NCI-H526 (cell line): ENCODE measurements at regions not wholly inside any gene's neighbourhood (a gene's known extent, or its start where the extent isn't known, plus 50 kb on each side); places are given as distances from the start of the nearest gene placed in this dataset.

Experiments used
- DNase-seq, 2 experiments: peaks; one replicate each; lab custom pipeline; 2025; lab: John Stamatoyannopoulos, UW

- no peak for DNase-seq
Measured at GRCh38 chr6:90435207-90435899, 138.7 kb upstream of the BACH2 start.

DNA sequence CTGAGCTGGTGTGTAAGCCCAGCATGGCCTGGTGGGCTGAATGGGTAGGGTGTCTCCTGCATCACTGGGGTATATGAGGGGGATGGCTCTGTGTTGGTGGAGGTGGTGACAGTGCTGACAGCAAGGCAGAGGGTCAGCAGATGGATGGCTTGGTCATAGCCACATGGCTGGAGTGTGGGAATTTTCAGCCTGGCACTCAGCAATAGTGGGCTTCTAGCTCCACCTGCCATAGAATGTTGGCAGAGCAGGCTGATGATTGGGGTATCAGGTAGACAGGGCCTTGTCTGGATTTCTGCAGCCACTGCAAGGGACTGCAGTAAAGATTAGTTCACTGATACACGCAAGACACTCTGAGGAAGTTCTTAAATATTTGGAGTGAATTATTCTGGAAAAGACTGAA is 137.5 kb upstream of the BACH2 start:
- no peak for DNase-seq

DNA sequence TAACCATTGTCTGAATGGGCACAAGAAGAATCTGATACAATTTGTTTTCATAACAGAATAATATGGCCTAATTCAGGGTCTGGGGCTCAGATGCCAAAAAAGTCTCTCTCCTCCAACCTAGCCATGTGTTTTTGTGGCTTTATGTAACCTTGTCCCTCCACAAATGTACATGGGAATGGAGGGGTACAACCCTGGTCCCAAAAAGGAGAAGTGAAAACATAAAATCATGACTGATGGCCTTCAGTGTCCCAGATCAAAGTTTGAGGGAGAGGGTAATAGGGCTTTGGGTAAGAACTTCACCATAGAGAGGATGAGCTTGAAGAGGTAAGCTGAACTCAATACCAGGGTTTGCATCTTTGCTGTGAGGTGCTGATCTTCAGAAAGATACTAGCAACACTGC is 136.3 kb upstream of the BACH2 start:
- no peak for DNase-seq

DNA sequence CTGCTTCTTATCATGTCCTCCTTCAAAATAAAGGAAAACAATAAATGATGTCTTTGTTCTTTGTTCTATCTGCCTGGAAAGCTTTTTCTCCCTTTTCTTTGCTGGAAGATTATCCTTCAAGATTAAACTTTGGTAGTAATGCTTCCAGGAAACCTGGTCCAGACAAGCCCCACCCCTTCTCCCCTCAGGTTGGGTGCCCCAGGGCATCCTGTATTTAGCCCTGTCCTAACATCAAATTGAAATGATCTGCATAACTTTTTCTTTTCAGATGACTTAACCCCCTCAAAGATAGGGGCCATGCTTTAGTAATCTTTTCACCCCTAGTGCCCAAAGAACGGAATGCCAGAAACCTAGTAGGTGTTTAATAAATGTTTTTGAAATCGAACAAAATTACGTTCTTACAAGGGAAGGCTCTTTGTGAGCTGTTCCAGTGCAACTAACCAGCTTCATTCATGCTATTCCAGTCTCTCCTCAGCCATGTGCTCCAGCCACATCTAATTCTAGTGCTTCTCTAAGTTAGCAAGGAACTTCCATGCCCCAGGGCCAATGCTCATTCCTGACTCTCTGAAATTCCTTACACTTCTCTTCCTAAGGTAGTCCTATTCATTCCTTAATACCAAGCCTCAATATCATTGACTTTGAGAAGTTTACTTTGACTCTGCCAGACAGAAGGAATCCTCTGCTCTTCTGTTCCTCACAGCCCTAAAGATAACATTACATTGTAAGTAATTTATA is 135.6 kb upstream of the BACH2 start:
- no peak for DNase-seq

DNA sequence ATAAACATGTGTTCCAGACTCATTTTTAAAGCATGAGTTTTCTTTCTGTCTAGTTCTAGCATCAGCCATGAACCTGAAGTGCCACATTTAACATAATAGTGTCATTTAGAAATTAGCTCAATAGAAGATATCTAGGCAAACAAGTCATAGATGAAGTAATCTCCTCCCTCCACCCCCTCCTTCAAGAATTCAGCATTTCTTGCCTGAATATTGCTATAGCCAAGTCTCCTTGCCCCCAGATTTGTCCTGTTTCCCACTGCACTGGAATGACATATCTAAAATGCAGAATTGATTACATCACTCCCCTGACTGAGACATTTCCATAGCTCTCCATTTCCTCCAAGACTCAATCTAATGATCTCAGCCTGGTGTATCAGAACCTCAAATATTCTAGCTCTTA is 134.9 kb upstream of the BACH2 start:
- no peak for DNase-seq

GRCh38 chr6:90429713-90430112 is 133.1 kb upstream of the BACH2 start:
- no peak for DNase-seq

DNA sequence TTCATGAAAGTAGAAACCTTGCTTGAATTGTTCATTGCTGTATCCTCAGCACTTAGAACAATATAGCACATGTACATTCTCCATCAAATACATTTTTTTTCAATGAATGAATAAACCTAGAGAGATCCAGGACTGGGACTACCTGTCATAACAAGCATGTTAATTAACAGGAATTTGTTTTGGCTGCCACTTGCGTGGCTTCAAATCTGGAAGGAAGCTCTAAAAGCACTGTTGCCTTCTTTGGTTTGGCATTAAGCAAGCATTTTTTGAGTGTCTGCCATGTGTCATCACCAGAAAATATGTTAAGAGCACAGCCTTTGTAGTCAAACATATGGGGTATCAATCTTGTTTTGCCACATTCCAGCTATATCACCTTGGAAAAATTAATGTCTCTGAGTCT is 131.9 kb upstream of the BACH2 start:
- DNase-seq: no peak

- no peak for DNase-seq
Measured at GRCh38 chr6:90425161-90425641, 128.6 kb upstream of the BACH2 start.

GRCh38 chr6:90424580-90424979 is 127.9 kb upstream of the BACH2 start:
- DNase-seq: no peak

DNA sequence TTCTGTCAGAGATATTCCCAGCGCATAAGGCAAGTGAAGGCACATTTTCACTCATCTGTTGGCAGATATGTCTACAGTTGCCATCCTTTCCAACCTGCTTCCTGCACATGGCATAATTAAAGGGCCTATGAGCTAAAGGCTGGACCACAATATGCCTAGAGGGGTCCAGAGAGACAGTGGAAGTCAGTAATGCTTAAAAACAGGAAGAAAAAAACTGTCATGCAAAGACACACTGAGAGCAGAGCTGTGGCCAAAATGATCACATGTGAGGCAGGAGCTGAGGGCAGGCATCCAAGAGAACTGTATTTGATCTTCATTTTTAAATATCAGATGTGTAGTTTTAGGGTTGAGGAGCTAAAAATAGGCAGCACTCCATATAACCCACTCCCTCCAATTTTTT is 125.0 kb upstream of the BACH2 start:
- DNase-seq: no peak

DNA sequence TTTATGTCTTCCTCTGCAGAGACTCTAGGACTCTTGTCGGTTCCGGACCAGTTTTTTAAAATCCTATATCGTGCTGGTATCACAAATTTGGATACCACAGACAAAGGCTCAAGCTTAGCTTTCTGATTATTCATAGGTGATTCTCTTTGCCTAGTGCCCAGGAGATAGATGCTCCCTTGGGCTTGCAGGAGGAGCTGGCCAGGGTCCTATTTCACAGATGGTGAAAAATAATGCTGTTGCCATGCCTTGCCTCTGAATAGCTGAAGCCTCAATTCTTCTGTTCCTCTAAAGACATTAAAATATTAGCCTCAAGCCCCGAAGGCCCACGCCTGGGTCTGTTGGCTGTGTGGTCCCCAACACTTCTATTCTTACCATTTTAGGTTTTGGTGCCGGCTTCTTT is 123.9 kb upstream of the BACH2 start:
- DNase-seq: no peak

- DNase-seq: no peak
Measured at GRCh38 chr6:90417385-90417784, 120.7 kb upstream of the BACH2 start.

DNA sequence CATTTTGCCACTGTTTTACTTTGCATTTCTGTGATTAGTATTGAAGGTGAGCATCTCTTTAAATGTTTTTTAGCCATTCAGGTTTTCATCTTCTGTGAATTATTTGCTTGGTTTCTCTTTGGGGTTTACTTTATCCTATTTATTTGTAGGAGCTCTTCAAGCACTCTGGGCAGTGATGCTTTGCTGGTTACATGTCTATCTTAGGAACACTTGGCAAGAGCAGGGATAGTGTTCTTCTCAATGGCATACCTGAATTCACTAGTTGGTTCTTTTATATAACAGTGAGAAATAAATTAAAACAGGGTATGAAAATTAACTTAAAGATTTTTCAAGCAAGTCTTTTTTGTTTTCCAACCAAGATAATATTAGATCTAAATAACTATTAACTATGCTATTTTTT is 119.7 kb upstream of the BACH2 start:
- no peak for DNase-seq

DNA sequence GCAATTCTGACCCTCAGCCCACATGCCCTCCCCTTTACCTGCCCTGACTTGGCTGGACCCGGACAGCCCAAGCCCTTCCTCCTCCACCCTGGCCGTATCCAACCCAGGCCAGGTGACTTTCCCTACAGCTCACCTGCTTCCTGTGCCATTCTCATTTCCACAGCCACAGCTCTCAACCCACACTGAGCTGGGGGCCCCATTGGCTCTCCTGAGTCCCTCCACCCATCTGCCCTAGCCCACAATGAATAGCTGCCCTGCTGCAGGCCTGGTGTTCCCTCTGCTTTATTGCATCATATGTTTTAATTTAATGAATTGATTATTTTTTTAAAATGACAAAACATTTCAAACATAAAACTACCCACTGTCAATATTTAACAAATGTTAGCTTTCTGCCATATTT is 118.5 kb upstream of the BACH2 start:
- DNase-seq: no peak

- no peak for DNase-seq
Measured at GRCh38 chr6:90414352-90414751, 117.7 kb upstream of the BACH2 start.

- DNase-seq: peak; percentile 55 to 77
Measured at GRCh38 chr6:90413867-90414266, 117.2 kb upstream of the BACH2 start.

DNA sequence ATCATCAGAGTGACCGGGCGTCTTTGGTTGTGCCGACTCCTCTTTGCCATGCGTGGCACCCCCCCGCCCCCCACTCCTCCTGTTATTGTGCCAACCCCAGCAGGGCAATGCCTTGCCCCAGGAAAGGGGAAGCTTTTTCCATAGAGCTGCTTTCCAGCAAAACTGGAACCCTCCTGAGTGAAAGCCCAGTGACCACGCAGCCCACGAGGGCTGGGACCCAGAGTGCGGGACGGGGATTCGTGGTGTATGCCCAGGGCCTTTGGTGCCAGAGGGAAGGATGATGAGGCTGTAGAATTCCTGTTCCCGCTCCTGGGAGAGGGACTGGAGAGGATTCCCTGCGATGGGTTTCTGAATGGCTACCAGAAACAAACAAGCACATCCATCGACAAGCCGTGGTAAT is 116.8 kb upstream of the BACH2 start:
- peak in 1 of 2 experiments; percentile 16 for DNase-seq

DNA sequence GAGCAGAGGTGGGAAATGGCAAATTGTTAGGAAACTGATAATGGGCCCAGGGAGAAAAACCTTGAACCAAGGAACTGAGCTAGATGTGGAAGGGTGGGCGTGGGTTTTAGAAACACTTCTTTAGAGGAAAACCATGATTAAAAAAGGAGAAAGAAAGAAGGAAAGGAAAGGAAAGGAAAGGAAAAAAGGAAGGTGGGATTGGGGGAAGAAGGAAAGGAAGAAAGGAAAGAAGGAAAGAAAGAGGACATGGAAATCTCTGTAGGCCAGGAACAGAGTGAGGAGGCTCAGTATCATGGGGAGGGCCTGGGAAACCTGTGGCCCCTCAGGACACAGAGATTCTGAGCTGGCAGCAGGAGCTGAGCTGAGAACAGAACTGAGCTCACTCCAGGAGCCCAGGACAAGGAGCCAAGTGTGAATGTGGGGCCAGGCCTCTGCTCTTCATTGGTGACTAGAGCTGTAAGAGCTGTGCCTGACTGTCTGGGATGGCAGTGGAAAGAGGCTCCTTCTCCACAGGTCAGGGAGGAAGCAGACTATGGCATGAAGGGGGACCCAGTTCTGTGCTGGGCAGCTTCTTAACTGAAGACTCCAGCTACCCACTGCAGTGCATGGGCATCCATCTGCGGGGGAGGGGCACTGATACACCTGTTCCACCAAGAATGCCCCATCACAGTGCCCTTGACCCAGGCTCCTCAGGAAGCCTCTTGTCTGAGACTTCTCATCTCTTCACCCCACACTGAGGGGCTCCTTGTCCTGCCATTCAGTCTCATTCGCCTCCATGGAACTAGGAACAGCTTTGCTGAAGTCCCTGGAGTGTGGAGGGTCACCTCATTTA is 116.1 kb upstream of the BACH2 start:
- DNase-seq: peak in 1 of 2 experiments; percentile 7

DNA sequence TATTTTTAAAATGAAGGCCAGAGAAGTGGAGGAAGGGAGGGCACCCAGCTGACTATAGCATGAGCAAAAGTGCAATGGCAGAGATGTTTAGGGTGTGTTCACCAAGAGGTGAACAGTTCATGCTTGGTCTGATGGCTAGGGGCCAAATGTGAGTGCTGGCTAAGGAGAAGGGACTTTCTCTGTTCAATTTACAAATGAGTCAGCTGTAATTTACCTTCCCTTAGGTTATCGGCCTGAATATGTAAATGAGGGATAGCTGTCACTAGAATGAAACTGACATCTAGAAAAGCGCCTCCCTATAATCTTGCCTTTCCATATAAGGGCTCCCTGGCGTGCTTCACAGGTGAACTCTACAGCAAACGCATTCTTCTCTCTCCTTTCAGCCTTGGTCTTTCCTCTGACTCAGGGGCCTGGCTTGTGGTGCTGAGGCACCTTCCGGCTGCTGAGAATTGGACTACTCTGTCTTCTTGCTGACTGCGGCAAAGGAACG is 114.7 kb upstream of the BACH2 start:
- DNase-seq: peak; percentile 23 to 45

DNA sequence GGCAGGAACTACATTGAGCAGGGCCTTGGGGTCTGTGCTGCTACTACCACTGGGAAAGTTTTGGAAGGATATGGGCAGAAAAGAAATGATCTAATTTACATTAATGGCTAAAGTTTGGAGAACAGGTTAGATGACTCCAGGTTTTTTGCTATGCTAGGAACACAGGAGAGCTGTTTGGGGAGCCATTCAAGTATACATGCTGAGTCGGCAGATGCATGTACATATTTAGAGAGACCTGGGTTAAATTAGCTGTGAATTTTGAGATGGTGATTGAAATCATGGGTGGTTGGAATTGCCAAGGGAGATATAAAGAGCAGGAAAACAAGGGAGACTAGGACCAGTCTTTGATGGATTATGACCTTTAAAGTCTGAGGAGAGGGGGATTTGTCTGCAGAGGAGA is 113.1 kb upstream of the BACH2 start:
- no peak for DNase-seq

DNA sequence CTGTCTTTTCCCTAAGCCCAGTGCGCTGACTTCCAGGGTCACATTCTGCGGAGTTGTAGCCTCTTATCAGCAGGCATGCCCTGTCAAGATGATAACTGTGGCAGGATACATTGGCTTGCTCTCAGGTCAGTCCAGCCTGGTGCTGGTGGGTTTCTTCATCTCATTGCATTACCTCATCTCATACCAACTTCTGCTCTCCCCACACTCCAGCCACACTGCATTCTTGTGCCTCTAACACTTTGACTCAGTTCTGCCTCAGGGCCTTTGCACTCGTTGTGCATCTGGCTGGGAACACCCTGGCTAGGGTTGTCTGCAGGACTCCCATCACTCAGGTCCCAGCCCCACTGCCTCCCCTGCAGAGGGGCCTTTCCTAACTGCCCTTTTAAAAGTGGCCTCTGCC is 110.3 kb upstream of the BACH2 start:
- DNase-seq: no peak

- DNase-seq: no peak
Measured at GRCh38 chr6:90406142-90406794, 109.6 kb upstream of the BACH2 start.
